ENCODE measurements at regions not wholly inside any gene's neighbourhood (a gene's known extent, or its start where the extent isn't known, plus 50 kb on each side); places are given as distances from the start of the nearest gene placed in this dataset.

DNA sequence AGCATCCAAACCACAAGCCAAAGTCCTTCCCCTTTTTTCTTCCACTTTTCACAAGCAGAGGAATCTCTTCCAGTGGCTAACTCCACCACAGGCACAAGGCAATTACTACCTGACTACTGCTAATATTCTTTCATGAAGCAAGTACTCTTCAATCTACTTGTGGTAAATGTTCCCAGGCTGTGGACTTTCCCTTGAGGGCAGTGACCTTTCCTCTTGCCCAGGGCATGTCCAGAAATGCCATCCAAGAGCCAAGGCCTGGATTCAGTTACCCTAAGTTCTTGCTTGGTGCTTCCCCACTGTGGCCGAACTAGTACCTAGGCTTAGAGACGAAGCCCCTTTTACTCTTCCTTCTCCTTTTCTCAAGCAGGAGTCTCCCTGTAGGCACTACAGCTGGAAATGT, 400.7 kb downstream of the DCAF12L2 start:
- Histone ChIP-seq H3K9me3 (ENCODE audit: low read depth, low read length) (peaks cover 2% of the 10 kb centered on the region), H3K27ac (ENCODE audit: low read depth, low read length) (no peak overlapping the region), H3K4me3 (ENCODE audit: insufficient read depth, low read length) (no peak overlapping the region), H4K20me1 (ENCODE audit: insufficient read depth, low read length) (no peaks in the 10 kb centered on the region), H3K36me3 (ENCODE audit: insufficient read depth, low read length) (no peaks in the 10 kb centered on the region), H2AFZ (ENCODE audit: low read length) (no peak overlapping the region), H3K4me2 (ENCODE audit: insufficient read depth, low read length) (no peak overlapping the region), H3K4me1 (ENCODE audit: insufficient read depth, low read length) (no peaks in the 10 kb centered on the region), H3K27me3 (ENCODE audit: insufficient read depth, low read length) (no peaks in the 10 kb centered on the region), H3K79me2 (ENCODE audit: insufficient read depth, low read length) (no peaks in the 10 kb centered on the region)
- DNase-seq (ENCODE audit: insufficient read length, low spot score, missing footprints), result no peak
- TF ChIP-seq CTCF (IDR thresholded peaks at IDR 0.05; ENCODE audit: extremely low read depth, low read depth, low read length), result no peak

DNA sequence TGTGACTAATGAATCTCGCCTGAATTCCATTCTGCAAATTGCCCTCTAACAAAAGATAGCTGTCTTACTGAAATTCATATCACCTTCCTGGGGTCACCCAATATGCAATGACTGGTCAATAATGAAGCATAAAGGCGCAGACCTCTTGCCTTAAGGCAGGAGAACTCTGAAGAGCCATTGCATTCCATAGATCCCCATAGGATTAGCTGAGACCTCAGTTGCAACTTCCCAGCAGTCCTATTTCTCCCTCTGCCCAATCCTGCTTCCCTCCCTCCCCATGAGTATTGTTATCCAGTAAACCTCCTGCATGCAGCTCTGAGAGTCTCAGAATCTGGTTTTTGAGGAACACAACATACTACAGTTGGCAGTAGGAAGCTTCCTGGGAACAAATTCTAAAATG, 396.5 kb downstream of the DCAF12L2 start:
- no peak overlapping the region for H2AFZ ChIP-seq (ENCODE audit: low read length)
- H3K36me3 ChIP-seq (ENCODE audit: insufficient read depth, low read length), result no peaks in the 10 kb centered on the region
- no peak for TF ChIP-seq CTCF (IDR thresholded peaks at IDR 0.05; ENCODE audit: extremely low read depth, low read depth, low read length)
- no peaks in the 10 kb centered on the region for H4K20me1 ChIP-seq (ENCODE audit: insufficient read depth, low read length)
- H3K9me3 ChIP-seq (ENCODE audit: low read depth, low read length), result peaks cover 2% of the 10 kb centered on the region
- no peak overlapping the region for H3K4me2 ChIP-seq (ENCODE audit: insufficient read depth, low read length)
- no peak for DNase-seq (ENCODE audit: insufficient read length, low spot score, missing footprints)
- no peak overlapping the region for H3K27ac ChIP-seq (ENCODE audit: low read depth, low read length)
- no peak overlapping the region for H3K4me3 ChIP-seq (ENCODE audit: insufficient read depth, low read length)
- H3K4me1 ChIP-seq (ENCODE audit: insufficient read depth, low read length), result no peaks in the 10 kb centered on the region
- H3K79me2 ChIP-seq (ENCODE audit: insufficient read depth, low read length), result no peaks in the 10 kb centered on the region
- H3K27me3 ChIP-seq (ENCODE audit: insufficient read depth, low read length), result no peaks in the 10 kb centered on the region

- Histone ChIP-seq H3K27ac (ENCODE audit: low read depth, low read length) (no peak overlapping the region), H4K20me1 (ENCODE audit: insufficient read depth, low read length) (no peaks in the 10 kb centered on the region), H3K9me3 (ENCODE audit: low read depth, low read length) (no peaks in the 10 kb centered on the region), H3K4me1 (ENCODE audit: insufficient read depth, low read length) (no peaks in the 10 kb centered on the region), H3K79me2 (ENCODE audit: insufficient read depth, low read length) (no peaks in the 10 kb centered on the region), H2AFZ (ENCODE audit: low read length) (no peak overlapping the region), H3K4me3 (ENCODE audit: insufficient read depth, low read length) (no peak overlapping the region), H3K4me2 (ENCODE audit: insufficient read depth, low read length) (no peak overlapping the region), H3K36me3 (ENCODE audit: insufficient read depth, low read length) (no peaks in the 10 kb centered on the region), H3K27me3 (ENCODE audit: insufficient read depth, low read length) (no peaks in the 10 kb centered on the region)
- no peak for DNase-seq (ENCODE audit: insufficient read length, low spot score, missing footprints)
- no peak for TF ChIP-seq CTCF (IDR thresholded peaks at IDR 0.05; ENCODE audit: extremely low read depth, low read depth, low read length)
These were observed 387.8 kb downstream of the DCAF12L2 start for GRCh38 chrX:125778261-125778660.

DNA sequence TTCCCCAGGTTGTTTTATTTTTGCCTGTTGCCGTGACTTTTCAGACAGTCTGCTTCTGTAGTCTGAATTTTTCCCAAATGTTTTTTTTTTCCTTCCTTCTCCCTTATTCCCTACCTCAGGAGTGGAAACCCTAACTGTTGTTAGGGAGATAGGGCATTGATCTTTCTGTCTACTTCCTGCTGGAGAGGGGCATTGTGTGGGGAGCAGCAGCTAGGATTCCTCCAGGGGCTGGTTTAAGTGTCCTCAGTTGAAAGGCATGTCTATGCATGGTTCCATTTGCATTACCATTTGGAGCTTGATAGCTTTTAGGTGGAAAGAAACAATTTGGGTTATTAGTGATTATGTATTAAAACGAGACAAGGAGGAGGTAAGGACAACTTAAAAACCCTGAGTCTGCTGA, 383.9 kb downstream of the DCAF12L2 start:
- TF ChIP-seq CTCF (IDR thresholded peaks at IDR 0.05; ENCODE audit: extremely low read depth, low read depth, low read length), result no peak

More for the DNA sequence above, 383.9 kb downstream of the DCAF12L2 start:
- no peaks in the 10 kb centered on the region for H3K36me3 ChIP-seq (ENCODE audit: insufficient read depth, low read length)
- H4K20me1 ChIP-seq (ENCODE audit: insufficient read depth, low read length), result no peaks in the 10 kb centered on the region
- H3K9me3 ChIP-seq (ENCODE audit: low read depth, low read length), result no peaks in the 10 kb centered on the region
- no peak for DNase-seq (ENCODE audit: insufficient read length, low spot score, missing footprints)
- H2AFZ ChIP-seq (ENCODE audit: low read length), result no peak overlapping the region
- no peaks in the 10 kb centered on the region for H3K79me2 ChIP-seq (ENCODE audit: insufficient read depth, low read length)
- no peaks in the 10 kb centered on the region for H3K4me1 ChIP-seq (ENCODE audit: insufficient read depth, low read length)
- no peak overlapping the region for H3K27ac ChIP-seq (ENCODE audit: low read depth, low read length)
- H3K4me2 ChIP-seq (ENCODE audit: insufficient read depth, low read length), result no peak overlapping the region
- no peaks in the 10 kb centered on the region for H3K27me3 ChIP-seq (ENCODE audit: insufficient read depth, low read length)
- H3K4me3 ChIP-seq (ENCODE audit: insufficient read depth, low read length), result no peak overlapping the region
